HEK293T (cell line): ENCODE measurements at regions not wholly inside any gene's neighbourhood (a gene's known extent, or its start where the extent isn't known, plus 50 kb on each side); places are given as distances from the start of the nearest gene placed in this dataset.

Experiments used
- ARNT ChIP-seq: fragments of 450-650 bp; IDR thresholded peaks from 2 replicates; pipeline ENCODE4 v1.6.1; 2017; ENCODE audit warnings: mild to moderate bottlenecking
- BHLHE40 ChIP-seq: fragments of 450-650 bp; IDR thresholded peaks from 2 replicates; pipeline ENCODE4 v1.6.1; 2016; ENCODE audit warnings: mild to moderate bottlenecking, moderate library complexity, borderline replicate concordance
- CTBP1 ChIP-seq: fragments of 450-650 bp; IDR thresholded peaks from 2 replicates; pipeline ENCODE4 v1.6.1; 2016; ENCODE audit warnings: borderline replicate concordance
- ELF4 ChIP-seq: fragments of 450-650 bp; IDR thresholded peaks from 2 replicates; pipeline ENCODE4 v1.6.1; 2017; ENCODE audit warnings: antibody characterized with exemption
- FOXA1 ChIP-seq: fragments of 450-650 bp; IDR thresholded peaks from 2 replicates; pipeline ENCODE4 v1.6.1; 2016; ENCODE audit warnings: mild to moderate bottlenecking
- FOXM1 ChIP-seq: fragments of 450-650 bp; IDR thresholded peaks from 2 replicates; pipeline ENCODE4 v1.6.1; 2017; ENCODE audit warnings: mild to moderate bottlenecking, borderline replicate concordance
- L3MBTL2 ChIP-seq: fragments of 450-650 bp; conservative IDR thresholded peaks from 2 replicates; pipeline ENCODE4 v1.6.1; 2016; ENCODE audit warnings: mild to moderate bottlenecking
- LEF1 ChIP-seq: fragments of 450-650 bp; IDR thresholded peaks from 2 replicates; pipeline ENCODE4 v1.6.1; 2017; ENCODE audit warnings: mild to moderate bottlenecking, borderline replicate concordance
- NFRKB ChIP-seq: fragments of 450-650 bp; IDR thresholded peaks from 2 replicates; pipeline ENCODE4 v1.6.1; 2016; ENCODE audit warnings: mild to moderate bottlenecking, moderate library complexity
- SP1 ChIP-seq: fragments of 450-650 bp; IDR thresholded peaks from 2 replicates; pipeline ENCODE4 v1.6.1; 2017
- TARDBP ChIP-seq: fragments of 450-650 bp; IDR thresholded peaks from 2 replicates; pipeline ENCODE4 v1.6.1; 2016
- TF ChIP-seq, protein P1 (sequence below): fragments of 450-650 bp; IDR thresholded peaks from 2 replicates; pipeline ENCODE4 v1.6.1; 2016

DNA sequence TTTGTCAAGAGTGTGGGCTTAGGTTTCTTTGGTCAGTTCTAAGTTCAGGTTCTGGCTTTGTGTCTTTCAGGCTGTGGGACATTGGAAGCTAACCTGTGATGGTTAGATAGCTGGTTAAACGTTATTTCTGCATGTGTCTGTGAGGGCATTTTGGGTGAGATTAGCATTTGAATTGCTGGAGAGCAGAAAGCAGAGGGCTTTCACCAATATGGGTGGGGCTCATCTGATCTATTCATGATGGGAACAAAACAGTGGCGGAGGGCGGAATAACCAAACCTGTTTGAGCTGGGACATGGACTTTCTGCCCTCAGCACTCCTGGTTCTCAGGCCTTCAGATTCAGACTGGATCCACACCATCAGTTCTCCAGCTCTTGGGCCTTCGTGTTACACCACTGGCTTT, 195.4 kb downstream of the KLF13 start:
- TF ChIP-seq L3MBTL2 (no peak), NFRKB (no peak), FOXA1 (no peak), LEF1 (no peak), BHLHE40 (no peak), CTBP1 (no peak), ARNT (no peak), TARDBP (no peak), SP1 (no peak), ELF4 (no peak), FOXM1 (no peak)
- TF ChIP-seq, protein P1, sequence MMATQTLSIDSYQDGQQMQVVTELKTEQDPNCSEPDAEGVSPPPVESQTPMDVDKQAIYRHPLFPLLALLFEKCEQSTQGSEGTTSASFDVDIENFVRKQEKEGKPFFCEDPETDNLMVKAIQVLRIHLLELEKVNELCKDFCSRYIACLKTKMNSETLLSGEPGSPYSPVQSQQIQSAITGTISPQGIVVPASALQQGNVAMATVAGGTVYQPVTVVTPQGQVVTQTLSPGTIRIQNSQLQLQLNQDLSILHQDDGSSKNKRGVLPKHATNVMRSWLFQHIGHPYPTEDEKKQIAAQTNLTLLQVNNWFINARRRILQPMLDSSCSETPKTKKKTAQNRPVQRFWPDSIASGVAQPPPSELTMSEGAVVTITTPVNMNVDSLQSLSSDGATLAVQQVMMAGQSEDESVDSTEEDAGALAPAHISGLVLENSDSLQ, result no peak
